ENCODE measurements at regions not wholly inside any gene's neighbourhood (a gene's known extent, or its start where the extent isn't known, plus 50 kb on each side); places are given as distances from the start of the nearest gene placed in this dataset.

- TF ChIP-seq, protein P1, sequence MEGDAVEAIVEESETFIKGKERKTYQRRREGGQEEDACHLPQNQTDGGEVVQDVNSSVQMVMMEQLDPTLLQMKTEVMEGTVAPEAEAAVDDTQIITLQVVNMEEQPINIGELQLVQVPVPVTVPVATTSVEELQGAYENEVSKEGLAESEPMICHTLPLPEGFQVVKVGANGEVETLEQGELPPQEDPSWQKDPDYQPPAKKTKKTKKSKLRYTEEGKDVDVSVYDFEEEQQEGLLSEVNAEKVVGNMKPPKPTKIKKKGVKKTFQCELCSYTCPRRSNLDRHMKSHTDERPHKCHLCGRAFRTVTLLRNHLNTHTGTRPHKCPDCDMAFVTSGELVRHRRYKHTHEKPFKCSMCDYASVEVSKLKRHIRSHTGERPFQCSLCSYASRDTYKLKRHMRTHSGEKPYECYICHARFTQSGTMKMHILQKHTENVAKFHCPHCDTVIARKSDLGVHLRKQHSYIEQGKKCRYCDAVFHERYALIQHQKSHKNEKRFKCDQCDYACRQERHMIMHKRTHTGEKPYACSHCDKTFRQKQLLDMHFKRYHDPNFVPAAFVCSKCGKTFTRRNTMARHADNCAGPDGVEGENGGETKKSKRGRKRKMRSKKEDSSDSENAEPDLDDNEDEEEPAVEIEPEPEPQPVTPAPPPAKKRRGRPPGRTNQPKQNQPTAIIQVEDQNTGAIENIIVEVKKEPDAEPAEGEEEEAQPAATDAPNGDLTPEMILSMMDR (IDR thresholded peaks at IDR 0.05 in 8 of 11, conservative IDR thresholded peaks at IDR 0.05 in 3 of 11) = no peak
- no peak for TF ChIP-seq POLR2A (IDR thresholded peaks at IDR 0.05)
- no peak for TF ChIP-seq POLR2AphosphoS5 (IDR thresholded peaks at IDR 0.05)
Measured at GRCh38 chr12:91974541-91975085, 171.0 kb downstream of the BTG1 start.
